Midbrain (tissue), 1 donor: ENCODE measurements at regions not wholly inside any gene's neighbourhood (a gene's known extent, or its start where the extent isn't known, plus 50 kb on each side); places are given as distances from the start of the nearest gene placed in this dataset.

Source experiments
- DNase-seq: peaks from one replicate; lab custom pipeline; 2025; lab: John Stamatoyannopoulos, UW

GRCh38 chr11:26035696-26036095 lies 296.2 kb upstream of the ANO3 start:
- DNase-seq: no peak

- DNase-seq: no peak
These were observed 294.2 kb upstream of the ANO3 start for GRCh38 chr11:26037716-26038115.

- DNase-seq: no peak
These were observed 291.6 kb upstream of the ANO3 start for GRCh38 chr11:26040339-26040738.

- DNase-seq: no peak
These were observed 289.8 kb upstream of the ANO3 start for GRCh38 chr11:26042113-26042512.

- DNase-seq: no peak
These were observed 288.3 kb upstream of the ANO3 start for GRCh38 chr11:26043665-26044064.

- DNase-seq: no peak
These were observed 287.5 kb upstream of the ANO3 start for GRCh38 chr11:26044389-26044788.

GRCh38 chr11:26045082-26045481 lies 286.8 kb upstream of the ANO3 start:
- DNase-seq: no peak

GRCh38 chr11:26048271-26048670 lies 283.7 kb upstream of the ANO3 start:
- no peak for DNase-seq

- DNase-seq: no peak
These were observed 278.0 kb upstream of the ANO3 start for GRCh38 chr11:26053966-26054365.

- no peak for DNase-seq
These were observed 269.3 kb upstream of the ANO3 start for GRCh38 chr11:26062660-26063059.

- DNase-seq: no peak
These were observed 268.0 kb upstream of the ANO3 start for GRCh38 chr11:26063915-26064314.

- DNase-seq: no peak
These were observed 266.0 kb upstream of the ANO3 start for GRCh38 chr11:26065944-26066343.

GRCh38 chr11:26070714-26071380 lies 261.1 kb upstream of the ANO3 start:
- DNase-seq: no peak

GRCh38 chr11:26072614-26073153 lies 259.2 kb upstream of the ANO3 start:
- DNase-seq: no peak

GRCh38 chr11:26073646-26074045 lies 258.3 kb upstream of the ANO3 start:
- no peak for DNase-seq

- DNase-seq: no peak
These were observed 255.5 kb upstream of the ANO3 start for GRCh38 chr11:26076233-26076990.

- no peak for DNase-seq
These were observed 253.6 kb upstream of the ANO3 start for GRCh38 chr11:26078231-26078821.

- no peak for DNase-seq
These were observed 247.6 kb upstream of the ANO3 start for GRCh38 chr11:26084313-26084712.

GRCh38 chr11:26086028-26086427 lies 245.9 kb upstream of the ANO3 start:
- DNase-seq: no peak

GRCh38 chr11:26087120-26087935 lies 244.6 kb upstream of the ANO3 start:
- DNase-seq: no peak

GRCh38 chr11:26088391-26088790 lies 243.5 kb upstream of the ANO3 start:
- no peak for DNase-seq

- DNase-seq: no peak
These were observed 241.3 kb upstream of the ANO3 start for GRCh38 chr11:26090651-26091050.
